Sigmoid colon (tissue), 4 donors: ENCODE measurements at regions not wholly inside any gene's neighbourhood (a gene's known extent, or its start where the extent isn't known, plus 50 kb on each side); places are given as distances from the start of the nearest gene placed in this dataset.

ENCODE experiments used
- POLR2A ChIP-seq, 2 donors: fragments of 450-650 bp; IDR thresholded peaks; one replicate each; pipeline ENCODE4 v1.6.1; 2016; ENCODE audit warnings: antibody characterized with exemption in 2 of 2, mild to moderate bottlenecking in 2 of 2, moderate library complexity in 2 of 2
- POLR2AphosphoS5 ChIP-seq, 4 donors: sonication (generic); formaldehyde crosslinking; IDR thresholded peaks; one replicate each; pipeline ENCODE4 v1.6.1; 2017; ENCODE audit warnings: antibody characterized with exemption in 4 of 4

- TF ChIP-seq POLR2A (IDR thresholded peaks at IDR 0.05) (no peak), POLR2AphosphoS5 (IDR thresholded peaks at IDR 0.05) (no peak)
These were observed 739.1 kb upstream of the DIAPH2 start for GRCh38 chrX:95945528-95945927.
